GM23338 (cell line): ENCODE measurements at regions not wholly inside any gene's neighbourhood (a gene's known extent, or its start where the extent isn't known, plus 50 kb on each side); places are given as distances from the start of the nearest gene placed in this dataset.

Experiments
- ATAC-seq: fragments of 200-7000 bp; cut with Tn5 transposase; 3 replicates; pipeline ENCODE4 v1.9.1; 2020
- DNase-seq: peaks from one replicate; pipeline ENCODE4 v3.0.0-alpha.2; 2015; ENCODE audit warnings: low spot score
- H2AFZ ChIP-seq: fragments of 200-600 bp; sonication (generic); 2 replicates; pipeline ENCODE4 v1.8.0; 2016; ENCODE audit warnings: antibody characterized with exemption, mild to moderate bottlenecking, moderate library complexity
- H3F3A ChIP-seq: fragments of 200-600 bp; sonication (generic); replicated peaks from 2 replicates; pipeline ENCODE4 v1.8.0; 2017; ENCODE audit warnings: antibody characterized with exemption, mixed run types, low read depth
- H3K27ac ChIP-seq: fragments of 200-600 bp; sonication (generic); 2 replicates; pipeline ENCODE4 v1.6.1; 2016; ENCODE audit warnings: low read depth
- H3K27me3 ChIP-seq: fragments of 200-600 bp; sonication (generic); 2 replicates; pipeline ENCODE4 v1.8.0; 2016; ENCODE audit warnings: mild to moderate bottlenecking, mixed run types, moderate library complexity; ENCODE audit not compliant: insufficient read depth
- H3K36me3 ChIP-seq: fragments of 200-600 bp; sonication (generic); 2 replicates; pipeline ENCODE4 v1.8.0; 2016; ENCODE audit warnings: mild to moderate bottlenecking; ENCODE audit not compliant: insufficient read depth
- H3K4me1 ChIP-seq: fragments of 200-600 bp; sonication (generic); 2 replicates; pipeline ENCODE4 v1.8.0; 2016; ENCODE audit warnings: mild to moderate bottlenecking, moderate library complexity; ENCODE audit not compliant: insufficient read depth
- H3K4me2 ChIP-seq: fragments of 200-600 bp; sonication (generic); 2 replicates; pipeline ENCODE4 v1.7.1; 2017; ENCODE audit warnings: mixed run types
- H3K4me3 ChIP-seq: fragments of 200-600 bp; sonication (generic); 2 replicates; pipeline ENCODE4 v1.6.1; 2016; ENCODE audit warnings: mixed run types
- H3K79me2 ChIP-seq: fragments of 200-600 bp; sonication (generic); replicated peaks from 2 replicates; pipeline ENCODE4 v1.8.0; 2017; ENCODE audit warnings: mild to moderate bottlenecking; ENCODE audit not compliant: insufficient read depth
- H3K9me2 ChIP-seq: fragments of 200-600 bp; sonication (generic); 2 replicates; pipeline ENCODE4 v1.8.0; 2017; ENCODE audit not compliant: insufficient read depth
- H4K20me1 ChIP-seq: fragments of 200-600 bp; sonication (generic); replicated peaks from 2 replicates; pipeline ENCODE4 v1.8.0; 2017; ENCODE audit warnings: mild to moderate bottlenecking; ENCODE audit not compliant: insufficient read depth
- H3K27ac Mint-ChIP-seq: 2 replicates; pipeline ENCODE4 v1.8.0; 2020; ENCODE audit warnings: inconsistent platforms, mild to moderate bottlenecking, moderate library complexity, mixed read lengths
- H3K27me3 Mint-ChIP-seq: 3 replicates; pipeline ENCODE4 v1.8.0; 2022; ENCODE audit warnings: low read depth, mild to moderate bottlenecking, moderate library complexity, mixed read lengths, inconsistent platforms; ENCODE audit not compliant: insufficient read depth, poor library complexity
- H3K36me3 Mint-ChIP-seq: 3 replicates; pipeline ENCODE4 v1.8.0; 2021; ENCODE audit warnings: low read depth, mild to moderate bottlenecking, inconsistent platforms, moderate library complexity, mixed read lengths
- H3K4me1 Mint-ChIP-seq: 3 replicates; pipeline ENCODE4 v1.8.0; 2020; ENCODE audit warnings: mild to moderate bottlenecking, inconsistent platforms, mixed read lengths
- H3K4me3 Mint-ChIP-seq: 3 replicates; pipeline ENCODE4 v1.8.0; 2021; ENCODE audit warnings: moderate library complexity, mild to moderate bottlenecking, inconsistent platforms, mixed read lengths
- H3K9me3 Mint-ChIP-seq: 3 replicates; pipeline ENCODE4 v1.8.0; 2020; ENCODE audit warnings: moderate library complexity, mild to moderate bottlenecking, inconsistent platforms, mixed read lengths
- CREB1 ChIP-seq: fragments of 250-450 bp; sonication (Bioruptor Pico); IDR thresholded peaks from 2 replicates; pipeline ENCODE4 v1.5.0; 2020; ENCODE audit warnings: low read depth, mild to moderate bottlenecking, moderate library complexity
- CTCF ChIP-seq, 2 experiments: fragments of 200-600 bp in 1 of 2; sonication (generic) in 1 of 2; conservative IDR thresholded peaks; 2 replicates each; pipeline versions ENCODE4 v1.5.1 to v1.6.1; 2016 to 2017; ENCODE audit warnings: antibody characterized with exemption in 2 of 2, low read depth in 2 of 2, mild to moderate bottlenecking in 2 of 2, moderate library complexity in 1 of 2
- ETS1 ChIP-seq: IDR thresholded peaks from 2 replicates; pipeline ENCODE4 v1.6.1; 2016; ENCODE audit warnings: antibody characterized with exemption
- EZH2 ChIP-seq: fragments of 200-600 bp; sonication (generic); IDR thresholded peaks from one replicate; pipeline ENCODE4 v1.8.0; 2017; ENCODE audit warnings: antibody characterized with exemption, mild to moderate bottlenecking, low read depth; ENCODE audit not compliant: unreplicated experiment
- EZH2phosphoT487 ChIP-seq: fragments of 200-600 bp; sonication (generic); IDR thresholded peaks from one replicate; pipeline ENCODE4 v1.8.1; 2018; ENCODE audit warnings: antibody characterized with exemption; ENCODE audit not compliant: unreplicated experiment
- JUNB ChIP-seq: IDR thresholded peaks from one replicate; pipeline ENCODE4 v1.6.1; 2016; ENCODE audit warnings: antibody characterized with exemption; ENCODE audit not compliant: unreplicated experiment
- NANOG ChIP-seq: IDR thresholded peaks from 2 replicates; pipeline ENCODE4 v1.6.1; 2016; ENCODE audit warnings: antibody characterized with exemption, borderline replicate concordance
- POLR2AphosphoS5 ChIP-seq: IDR thresholded peaks from 2 replicates; pipeline ENCODE4 v1.6.1; 2016; ENCODE audit warnings: antibody characterized with exemption, low read depth
- REST ChIP-seq: IDR thresholded peaks from one replicate; pipeline ENCODE4 v1.6.1; 2018; ENCODE audit warnings: antibody characterized with exemption; ENCODE audit not compliant: unreplicated experiment
- STAT1 ChIP-seq: IDR thresholded peaks from one replicate; pipeline ENCODE4 v1.6.1; 2016; ENCODE audit warnings: antibody characterized with exemption; ENCODE audit not compliant: unreplicated experiment
- ZNF114 ChIP-seq: fragments of 250-450 bp; sonication (Bioruptor Pico); IDR thresholded peaks from 2 replicates; pipeline ENCODE4 v1.5.0; 2020; ENCODE audit warnings: mild to moderate bottlenecking, moderate library complexity
- ZNF331 ChIP-seq: fragments of 250-450 bp; sonication (Bioruptor Pico); IDR thresholded peaks from 2 replicates; pipeline ENCODE4 v1.5.0; 2020; ENCODE audit warnings: low read depth, mild to moderate bottlenecking, moderate library complexity
- ZNF462 ChIP-seq: fragments of 250-450 bp; sonication (Bioruptor Pico); IDR thresholded peaks from 2 replicates; pipeline ENCODE4 v1.5.0; 2020; ENCODE audit warnings: mild to moderate bottlenecking, moderate library complexity

GRCh38 chr9:106376689-106377088 lies 486.3 kb upstream of the ZNF462 start:
- Histone ChIP-seq H3F3A (no peaks in the 10 kb centered on the region), H3K4me1 (no peaks in the 10 kb centered on the region), H3K27ac (no peak overlapping the region), H3K79me2 (no peaks in the 10 kb centered on the region), H3K9me2 (no peaks in the 10 kb centered on the region), H3K27me3 (no peaks in the 10 kb centered on the region), H3K36me3 (no peaks in the 10 kb centered on the region), H3K4me3 (no peak overlapping the region), H2AFZ (no peak overlapping the region; the same call in 1 of the 2 replicates), H4K20me1 (no peaks in the 10 kb centered on the region), H3K4me2 (no peak overlapping the region)
- peaks cover 8% of the 10 kb centered on the region; the same call in 2 of the 3 replicates for H3K9me3 Mint-ChIP-seq
- ATAC-seq (no peak), DNase-seq (no peak)
- TF ChIP-seq ETS1 (no peak), NANOG (no peak), STAT1 (no peak), EZH2phosphoT487 (no peak), JUNB (no peak), REST (no peak), CTCF (conservative IDR thresholded peaks at IDR 0.05; ENCODE audit: low read depth in 2 of 2) (no peak), ZNF114 (CRISPR knock-in tag) (no peak), ZNF331 (CRISPR knock-in tag) (no peak), ZNF462 (CRISPR knock-in tag) (no peak), EZH2 (no peak), POLR2AphosphoS5 (no peak), CREB1 (CRISPR knock-in tag) (no peak)
- H3K4me1 Mint-ChIP-seq, result no peaks in the 10 kb centered on the region
- peaks cover 2% of the 10 kb centered on the region; the same call in 1 of the 3 replicates for H3K36me3 Mint-ChIP-seq
- no peaks in the 10 kb centered on the region for H3K27me3 Mint-ChIP-seq
- no peak overlapping the region for H3K4me3 Mint-ChIP-seq
- H3K27ac Mint-ChIP-seq, result no peak overlapping the region
